CD14-positive monocyte (primary cell): ENCODE measurements at regions not wholly inside any gene's neighbourhood (a gene's known extent, or its start where the extent isn't known, plus 50 kb on each side); places are given as distances from the start of the nearest gene placed in this dataset.

ENCODE experiments used
- DNase-seq, 3 donors: peaks; one replicate each; pipeline ENCODE4 v3.0.0-alpha.2; 2011 to 2022
- H2AFZ ChIP-seq: 2 replicates; pipeline ENCODE4 v1.6.0; 2012; ENCODE audit warnings: mild to moderate bottlenecking, low read depth, low read length, inconsistent platforms; ENCODE audit not compliant: insufficient read depth, poor library complexity, severe bottlenecking
- H3K27ac ChIP-seq, 2 donors: 1 replicate in 1 of 2; 2 replicates in 1 of 2; pipeline ENCODE4 v1.5.1; 2012 to 2013; ENCODE audit warnings: low read length in 2 of 2, control low read depth in 1 of 2, inconsistent platforms in 1 of 2, low read depth in 1 of 2, mild to moderate bottlenecking in 1 of 2
- H3K27me3 ChIP-seq, 2 donors: one replicate each; pipeline versions ENCODE4 v1.6.0 to v1.6.1; 2011 to 2013; ENCODE audit warnings: low read length in 2 of 2; ENCODE audit not compliant: control insufficient read depth in 2 of 2, insufficient read depth in 2 of 2
- H3K36me3 ChIP-seq, 2 donors: replicated peaks in 1 of 2; 1 replicate in 1 of 2; 2 replicates in 1 of 2; pipeline versions ENCODE4 v1.5.1 to v1.6.1; 2012 to 2013; ENCODE audit warnings: low read length in 2 of 2, control low read depth in 1 of 2, inconsistent platforms in 1 of 2, mild to moderate bottlenecking in 1 of 2; ENCODE audit not compliant: insufficient read depth in 2 of 2, control insufficient read depth in 1 of 2
- H3K4me1 ChIP-seq, 2 donors: 1 replicate in 1 of 2; 2 replicates in 1 of 2; pipeline versions ENCODE4 v1.5.1 to v1.6.1; 2012 to 2013; ENCODE audit warnings: low read length in 2 of 2, control low read depth in 1 of 2, inconsistent platforms in 1 of 2, mild to moderate bottlenecking in 1 of 2, moderate library complexity in 1 of 2; ENCODE audit not compliant: insufficient read depth in 2 of 2, control insufficient read depth in 1 of 2
- H3K4me2 ChIP-seq: replicated peaks from 2 replicates; pipeline ENCODE3; 2012; ENCODE audit warnings: low read length, moderate library complexity, mild to moderate bottlenecking; ENCODE audit not compliant: poor library complexity, severe bottlenecking; ENCODE audit errors: extremely low read depth
- H3K4me3 ChIP-seq, 3 experiments: fragments of 200-600 bp in 1 of 3; sonication (generic) in 1 of 3; replicated peaks in 1 of 3; 1 replicate in 2 of 3; 2 replicates in 1 of 3; pipeline ENCODE4 v1.5.1; 2011 to 2013; ENCODE audit warnings: low read length in 3 of 3, mild to moderate bottlenecking in 3 of 3, control low read depth in 2 of 3, low read depth in 2 of 3, inconsistent platforms in 1 of 3, moderate library complexity in 1 of 3
- H3K79me2 ChIP-seq: 2 replicates; pipeline ENCODE4 v1.6.0; 2012; ENCODE audit warnings: mild to moderate bottlenecking, control low read depth, inconsistent platforms, low read length, moderate library complexity; ENCODE audit not compliant: insufficient read depth
- H3K9ac ChIP-seq: 2 replicates; pipeline ENCODE4 v1.6.0; 2017; ENCODE audit warnings: low read length, mild to moderate bottlenecking; ENCODE audit not compliant: insufficient read depth, poor library complexity, severe bottlenecking
- H3K9me3 ChIP-seq, 2 donors: replicated peaks in 1 of 2; 1 replicate in 1 of 2; 2 replicates in 1 of 2; pipeline versions ENCODE4 v1.5.1 to v1.6.1; 2012 to 2013; ENCODE audit warnings: low read length in 2 of 2, control low read depth in 1 of 2; ENCODE audit not compliant: control insufficient read depth in 1 of 2, insufficient read depth in 1 of 2
- H4K20me1 ChIP-seq: 2 replicates; pipeline ENCODE4 v1.6.0; 2012; ENCODE audit warnings: mild to moderate bottlenecking, low read length, control low read depth, moderate library complexity; ENCODE audit not compliant: insufficient read depth
- H3K27ac Mint-ChIP-seq, 7 donors: one replicate each; pipeline ENCODE4 v1.8.0; 2020; ENCODE audit warnings: mild to moderate bottlenecking in 7 of 7, mixed read lengths in 7 of 7, moderate library complexity in 6 of 7, inconsistent platforms in 2 of 7
- H3K27me3 Mint-ChIP-seq, 3 donors: one replicate each; pipeline ENCODE4 v1.8.0; 2021 to 2022; ENCODE audit warnings: low read depth in 3 of 3, mild to moderate bottlenecking in 3 of 3, mixed read lengths in 3 of 3, moderate library complexity in 3 of 3, inconsistent platforms in 1 of 3
- H3K36me3 Mint-ChIP-seq, 2 donors: one replicate each; pipeline ENCODE4 v1.8.0; 2020; ENCODE audit warnings: mixed read lengths in 2 of 2, inconsistent platforms in 1 of 2, mild to moderate bottlenecking in 1 of 2
- H3K4me1 Mint-ChIP-seq: one replicate; pipeline ENCODE4 v1.8.0; 2020; ENCODE audit warnings: mild to moderate bottlenecking, mixed read lengths
- H3K4me3 Mint-ChIP-seq, 2 donors: one replicate each; pipeline ENCODE4 v1.8.0; 2020; ENCODE audit warnings: mild to moderate bottlenecking in 2 of 2, mixed read lengths in 2 of 2, moderate library complexity in 1 of 2
- H3K9me3 Mint-ChIP-seq, 7 donors: one replicate each; pipeline ENCODE4 v1.8.0; 2020 to 2022; ENCODE audit warnings: mixed read lengths in 7 of 7, mild to moderate bottlenecking in 6 of 7, moderate library complexity in 6 of 7, inconsistent platforms in 2 of 7
- CTCF ChIP-seq: fragments of 200-600 bp; IDR thresholded peaks from one replicate; pipeline ENCODE4 v1.8.0; 2022; ENCODE audit warnings: antibody characterized with exemption, mild to moderate bottlenecking
- WGBS: methylation state at CpG from one replicate; pipeline ENCODE4 v1.1.5; 2013; ENCODE audit warnings: missing lambda C conversion rate; ENCODE audit not compliant: insufficient coverage; 5-methylcytosine and 5-hydroxymethylcytosine counted together
- intact Hi-C, 2 donors: fragments of 100-400 bp; cut with micrococcal nuclease; formaldehyde crosslinking; loops; one replicate each; pipeline versions ENCODE4 v1.15.0 to v1.15.1; 2023

- Histone ChIP-seq H2AFZ (no peak overlapping the region), H3K4me2 (no peak overlapping the region), H3K27me3 (no peaks in the 10 kb centered on the region), H3K9ac (no peak overlapping the region), H3K4me1 (no peaks in the 10 kb centered on the region), H4K20me1 (no peaks in the 10 kb centered on the region), H3K79me2 (no peaks in the 10 kb centered on the region), H3K36me3 (no peaks in the 10 kb centered on the region), H3K27ac (no peak overlapping the region), H3K4me3 (no peak overlapping the region), H3K9me3 (no peaks in the 10 kb centered on the region)
- no peak overlapping the region for H3K4me3 Mint-ChIP-seq
- H3K27me3 Mint-ChIP-seq = peaks cover 0 to 2% (median 0%) of the 10 kb centered on the region in 3 donors
- no peak for DNase-seq
- intact Hi-C loops = no loop called here
- H3K27ac Mint-ChIP-seq = no peak overlapping the region
- WGBS = no CpG with 5 or more reads among the region's 1 CpG
- peaks cover 0 to 5% (median 2%) of the 10 kb centered on the region in 7 donors for H3K9me3 Mint-ChIP-seq
- no peaks in the 10 kb centered on the region for H3K36me3 Mint-ChIP-seq
- TF ChIP-seq CTCF = no peak
- H3K4me1 Mint-ChIP-seq = no peaks in the 10 kb centered on the region
Measured at GRCh38 chr9:2907411-2907810, 63.5 kb upstream of the PUM3 start.

DNA sequence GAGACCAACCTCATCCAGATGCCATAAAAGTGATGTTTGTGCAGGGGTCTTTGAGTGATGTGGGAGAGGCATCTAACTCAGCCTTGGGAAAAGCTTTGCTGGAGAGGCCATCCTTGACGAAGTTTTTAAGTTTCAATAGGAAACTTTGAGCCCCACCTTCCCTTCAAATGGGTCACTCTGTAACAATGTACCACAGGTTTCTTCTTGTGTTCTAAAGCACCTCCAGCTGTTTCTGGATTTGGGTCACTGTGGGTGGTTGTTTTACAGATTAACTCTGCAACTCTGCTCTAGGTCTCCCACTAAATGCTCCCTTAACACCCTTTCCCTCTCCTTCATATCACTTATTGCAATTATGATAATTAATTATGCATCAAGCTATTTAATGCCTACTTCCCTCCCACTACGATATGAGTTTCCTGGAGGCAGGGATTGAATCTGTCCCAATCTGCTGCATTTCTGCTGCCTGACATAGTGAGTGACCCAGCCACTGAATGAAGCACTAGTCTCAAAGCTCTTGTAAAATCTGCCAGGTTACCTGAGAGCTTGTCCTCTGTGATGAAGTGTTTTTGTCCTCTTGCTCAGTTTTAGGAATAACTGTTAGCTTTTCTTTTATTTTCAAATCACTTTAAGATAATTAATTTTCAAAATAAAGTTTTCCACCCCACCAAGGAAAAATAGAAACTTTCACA, 60.5 kb upstream of the PUM3 start:
- no peak overlapping the region for H3K9ac ChIP-seq
- H3K4me3 ChIP-seq = no peak overlapping the region
- no peak overlapping the region for H3K4me2 ChIP-seq
- H3K27me3 ChIP-seq = no peaks in the 10 kb centered on the region
- intact Hi-C loops = no loop called here
- WGBS = 100% methylated on average over 2 of the region's 2 CpGs
- H2AFZ ChIP-seq = no peak overlapping the region
- no peaks in the 10 kb centered on the region for H3K36me3 ChIP-seq
- H3K9me3 ChIP-seq = peaks cover 0 to 3% of the 10 kb centered on the region in 2 donors
- no peaks in the 10 kb centered on the region for H3K4me1 ChIP-seq
- Mint-ChIP-seq H3K9me3 (peaks cover 3 to 12% (median 8%) of the 10 kb centered on the region in 7 donors), H3K27ac (no peak overlapping the region), H3K27me3 (peaks cover 0 to 3% (median 2%) of the 10 kb centered on the region in 3 donors), H3K4me3 (no peak overlapping the region), H3K4me1 (no peaks in the 10 kb centered on the region), H3K36me3 (no peaks in the 10 kb centered on the region)
- no peaks in the 10 kb centered on the region for H4K20me1 ChIP-seq
- H3K27ac ChIP-seq = no peak overlapping the region
- H3K79me2 ChIP-seq = no peaks in the 10 kb centered on the region
- DNase-seq = no peak
- no peak for TF ChIP-seq CTCF
